Liver (tissue), 8 donors: ENCODE measurements at regions not wholly inside any gene's neighbourhood (a gene's known extent, or its start where the extent isn't known, plus 50 kb on each side); places are given as distances from the start of the nearest gene placed in this dataset.
"Not testable (repeated sequence)": the region's sequence is repeated elsewhere in the genome, so short reads cannot be mapped to it uniquely, and the experiment has no call there.

Experiments used
- DNase-seq: peaks from one replicate; pipeline ENCODE4 v3.0.0-alpha.2; 2017; ENCODE audit warnings: low spot score
- H3K27ac ChIP-seq, 2 donors: one replicate each; pipeline ENCODE4 v1.7.0; 2013; ENCODE audit warnings: inconsistent platforms in 2 of 2, low read length in 2 of 2, control low read depth in 1 of 2, low read depth in 1 of 2, mild to moderate bottlenecking in 1 of 2
- H3K27me3 ChIP-seq, 4 donors: one replicate each; pipeline versions ENCODE4 v1.6.1 to v1.7.0; 2013; ENCODE audit warnings: low read length in 3 of 4, inconsistent platforms in 1 of 4, mild to moderate bottlenecking in 1 of 4, moderate library complexity in 1 of 4; ENCODE audit not compliant: control insufficient read depth in 4 of 4, insufficient read depth in 4 of 4
- H3K36me3 ChIP-seq, 4 donors: one replicate each; pipeline versions ENCODE4 v1.6.1 to v1.7.0; 2013; ENCODE audit warnings: low read length in 3 of 4, mild to moderate bottlenecking in 3 of 4, low read depth in 1 of 4, moderate library complexity in 1 of 4; ENCODE audit not compliant: control insufficient read depth in 4 of 4, insufficient read depth in 3 of 4
- H3K4me1 ChIP-seq, 4 donors: one replicate each; pipeline versions ENCODE4 v1.6.1 to v1.7.0; 2013; ENCODE audit warnings: low read length in 3 of 4, mild to moderate bottlenecking in 3 of 4, moderate library complexity in 1 of 4; ENCODE audit not compliant: control insufficient read depth in 4 of 4, insufficient read depth in 4 of 4
- H3K4me3 ChIP-seq, 3 donors: one replicate each; pipeline versions ENCODE4 v1.6.1 to v1.7.0; 2013; ENCODE audit warnings: low read length in 3 of 3, control low read depth in 1 of 3, low read depth in 1 of 3, mild to moderate bottlenecking in 1 of 3
- H3K9ac ChIP-seq, 2 donors: one replicate each; pipeline ENCODE4 v1.7.0; 2013; ENCODE audit warnings: low read length in 2 of 2, mild to moderate bottlenecking in 2 of 2, moderate library complexity in 2 of 2, control low read depth in 1 of 2, low read depth in 1 of 2
- H3K9me3 ChIP-seq, 4 donors: one replicate each; pipeline versions ENCODE4 v1.6.1 to v1.7.0; 2013; ENCODE audit warnings: low read length in 3 of 4; ENCODE audit not compliant: control insufficient read depth in 4 of 4
- EGR1 ChIP-seq, 2 donors: IDR thresholded peaks; 2 replicates each; pipeline ENCODE4 v1.6.1; 2016 to 2018; ENCODE audit warnings: antibody characterized with exemption in 2 of 2, low read depth in 2 of 2
- FOXA1 ChIP-seq: IDR thresholded peaks from 2 replicates; pipeline ENCODE4 v1.6.1; 2016; ENCODE audit warnings: antibody characterized with exemption
- FOXA2 ChIP-seq: IDR thresholded peaks from 2 replicates; pipeline ENCODE4 v1.6.1; 2016; ENCODE audit warnings: antibody characterized with exemption
- GABPA ChIP-seq, 2 donors: IDR thresholded peaks in 1 of 2; conservative IDR thresholded peaks in 1 of 2; 2 replicates each; pipeline ENCODE4 v1.6.1; 2016; ENCODE audit warnings: antibody characterized with exemption in 2 of 2, mild to moderate bottlenecking in 1 of 2, moderate library complexity in 1 of 2
- HNF4A ChIP-seq, 2 donors: conservative IDR thresholded peaks; 2 replicates each; pipeline ENCODE4 v1.6.1; 2016; ENCODE audit warnings: antibody characterized with exemption in 2 of 2, mild to moderate bottlenecking in 2 of 2
- HNF4G ChIP-seq: IDR thresholded peaks from 2 replicates; pipeline ENCODE4 v1.6.1; 2016; ENCODE audit warnings: antibody characterized with exemption
- JUND ChIP-seq, 2 donors: IDR thresholded peaks; 2 replicates each; pipeline ENCODE4 v1.6.1; 2016; ENCODE audit warnings: antibody characterized with exemption in 2 of 2
- NR2F2 ChIP-seq: IDR thresholded peaks from 2 replicates; pipeline ENCODE4 v1.6.1; 2016; ENCODE audit warnings: antibody characterized with exemption
- SP1 ChIP-seq: IDR thresholded peaks from 2 replicates; pipeline ENCODE4 v1.6.1; 2018; ENCODE audit warnings: antibody characterized with exemption, mild to moderate bottlenecking
- TAF1 ChIP-seq: conservative IDR thresholded peaks from 2 replicates; pipeline ENCODE4 v1.6.1; 2016; ENCODE audit warnings: antibody characterized with exemption, mild to moderate bottlenecking
- YY1 ChIP-seq: IDR thresholded peaks from 2 replicates; pipeline ENCODE4 v1.6.1; 2016; ENCODE audit warnings: antibody characterized with exemption, mild to moderate bottlenecking
- WGBS: extraction: QIAGEN DNeasy Blood & Tissue Kit; methylation state at CpG from one replicate; pipeline ENCODE4 v1.1.7; 2013; 5-methylcytosine and 5-hydroxymethylcytosine counted together
- TF ChIP-seq, protein P1 (sequence below): IDR thresholded peaks from 2 replicates; pipeline ENCODE4 v1.6.1; 2016; ENCODE audit warnings: antibody characterized with exemption
- TF ChIP-seq, protein P2 (sequence below): fragments of 150-350 bp; IDR thresholded peaks from 2 replicates; pipeline ENCODE4 v1.5.1; 2017; ENCODE audit warnings: improper control_type of control experiment, low read depth, low read length; ENCODE audit not compliant: missing input control
- TF ChIP-seq, protein P3 (sequence below): IDR thresholded peaks from 2 replicates; pipeline ENCODE4 v1.6.1; 2016; ENCODE audit warnings: antibody characterized with exemption
- TF ChIP-seq, protein P4 (sequence below): IDR thresholded peaks from 2 replicates; pipeline ENCODE4 v1.6.1; 2016; ENCODE audit warnings: antibody characterized with exemption
- donor health status: healthy.
- donor health status: healthy.
- donor health status: healthy.
- donor health status: healthy.
- donor health status: healthy.

GRCh38 chr3:167030082-167030725, 349.9 kb downstream of the ZBBX start:
- 60% methylated on average over 4 of the region's 4 CpGs for WGBS

DNA sequence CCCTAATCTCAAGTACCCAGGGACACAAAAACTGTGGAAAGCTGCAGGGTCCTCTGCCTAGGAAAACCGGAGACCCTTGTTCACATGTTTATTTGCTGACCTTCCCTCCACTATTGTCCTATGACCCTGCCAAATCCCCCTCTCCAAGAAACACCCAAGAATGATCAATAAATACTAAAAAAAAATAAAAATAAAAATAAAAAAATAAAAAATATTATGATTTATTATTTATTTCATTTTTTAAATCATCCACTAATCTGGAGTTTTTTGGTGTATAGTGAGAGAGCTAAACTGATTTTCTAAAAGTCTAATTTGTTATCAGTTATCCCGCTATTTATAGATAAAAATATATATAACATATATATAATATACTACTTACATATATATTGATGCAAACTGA, 360.6 kb downstream of the ZBBX start:
- H3K4me1 ChIP-seq, H3K9me3 ChIP-seq, H3K4me3 ChIP-seq, DNase-seq, H3K27me3 ChIP-seq, H3K36me3 ChIP-seq, H3K9ac ChIP-seq, H3K27ac ChIP-seq: not testable (repeated sequence)
- WGBS = 93% methylated on average over 2 of the region's 2 CpGs

More at GRCh38 chr3:167030082-167030725, 349.9 kb downstream of the ZBBX start:
- peaks cover 0 to 7% (median 0%) of the 10 kb centered on the region in 4 donors for H3K27me3 ChIP-seq
- H3K9me3 ChIP-seq = no peaks in the 10 kb centered on the region
- TF ChIP-seq YY1 (no peak), JUND (IDR thresholded peaks at IDR 0.05) (no peak), HNF4G (no peak), HNF4A (conservative IDR thresholded peaks at IDR 0.05) (no peak), GABPA (IDR thresholded peaks at IDR 0.05 in 1 of 2, conservative IDR thresholded peaks at IDR 0.05 in 1 of 2) (no peak), TAF1 (no peak), NR2F2 (no peak), EGR1 (IDR thresholded peaks at IDR 0.05; ENCODE audit: low read depth in 2 of 2) (no peak), SP1 (no peak), FOXA2 (no peak), FOXA1 (no peak)
- TF ChIP-seq, protein P1, sequence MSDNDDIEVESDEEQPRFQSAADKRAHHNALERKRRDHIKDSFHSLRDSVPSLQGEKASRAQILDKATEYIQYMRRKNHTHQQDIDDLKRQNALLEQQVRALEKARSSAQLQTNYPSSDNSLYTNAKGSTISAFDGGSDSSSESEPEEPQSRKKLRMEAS = no peak
- TF ChIP-seq, protein P2, sequence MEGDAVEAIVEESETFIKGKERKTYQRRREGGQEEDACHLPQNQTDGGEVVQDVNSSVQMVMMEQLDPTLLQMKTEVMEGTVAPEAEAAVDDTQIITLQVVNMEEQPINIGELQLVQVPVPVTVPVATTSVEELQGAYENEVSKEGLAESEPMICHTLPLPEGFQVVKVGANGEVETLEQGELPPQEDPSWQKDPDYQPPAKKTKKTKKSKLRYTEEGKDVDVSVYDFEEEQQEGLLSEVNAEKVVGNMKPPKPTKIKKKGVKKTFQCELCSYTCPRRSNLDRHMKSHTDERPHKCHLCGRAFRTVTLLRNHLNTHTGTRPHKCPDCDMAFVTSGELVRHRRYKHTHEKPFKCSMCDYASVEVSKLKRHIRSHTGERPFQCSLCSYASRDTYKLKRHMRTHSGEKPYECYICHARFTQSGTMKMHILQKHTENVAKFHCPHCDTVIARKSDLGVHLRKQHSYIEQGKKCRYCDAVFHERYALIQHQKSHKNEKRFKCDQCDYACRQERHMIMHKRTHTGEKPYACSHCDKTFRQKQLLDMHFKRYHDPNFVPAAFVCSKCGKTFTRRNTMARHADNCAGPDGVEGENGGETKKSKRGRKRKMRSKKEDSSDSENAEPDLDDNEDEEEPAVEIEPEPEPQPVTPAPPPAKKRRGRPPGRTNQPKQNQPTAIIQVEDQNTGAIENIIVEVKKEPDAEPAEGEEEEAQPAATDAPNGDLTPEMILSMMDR = no peak
- TF ChIP-seq, protein P3, sequence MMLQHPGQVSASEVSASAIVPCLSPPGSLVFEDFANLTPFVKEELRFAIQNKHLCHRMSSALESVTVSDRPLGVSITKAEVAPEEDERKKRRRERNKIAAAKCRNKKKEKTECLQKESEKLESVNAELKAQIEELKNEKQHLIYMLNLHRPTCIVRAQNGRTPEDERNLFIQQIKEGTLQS = no peak
- TF ChIP-seq, protein P4, sequence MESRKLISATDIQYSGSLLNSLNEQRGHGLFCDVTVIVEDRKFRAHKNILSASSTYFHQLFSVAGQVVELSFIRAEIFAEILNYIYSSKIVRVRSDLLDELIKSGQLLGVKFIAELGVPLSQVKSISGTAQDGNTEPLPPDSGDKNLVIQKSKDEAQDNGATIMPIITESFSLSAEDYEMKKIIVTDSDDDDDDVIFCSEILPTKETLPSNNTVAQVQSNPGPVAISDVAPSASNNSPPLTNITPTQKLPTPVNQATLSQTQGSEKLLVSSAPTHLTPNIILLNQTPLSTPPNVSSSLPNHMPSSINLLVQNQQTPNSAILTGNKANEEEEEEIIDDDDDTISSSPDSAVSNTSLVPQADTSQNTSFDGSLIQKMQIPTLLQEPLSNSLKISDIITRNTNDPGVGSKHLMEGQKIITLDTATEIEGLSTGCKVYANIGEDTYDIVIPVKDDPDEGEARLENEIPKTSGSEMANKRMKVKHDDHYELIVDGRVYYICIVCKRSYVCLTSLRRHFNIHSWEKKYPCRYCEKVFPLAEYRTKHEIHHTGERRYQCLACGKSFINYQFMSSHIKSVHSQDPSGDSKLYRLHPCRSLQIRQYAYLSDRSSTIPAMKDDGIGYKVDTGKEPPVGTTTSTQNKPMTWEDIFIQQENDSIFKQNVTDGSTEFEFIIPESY = no peak
- no peaks in the 10 kb centered on the region for H3K36me3 ChIP-seq
- H3K4me3 ChIP-seq = no peak overlapping the region
- H3K4me1 ChIP-seq = no peaks in the 10 kb centered on the region
- H3K9ac ChIP-seq = no peak overlapping the region
- H3K27ac ChIP-seq = no peak overlapping the region
- DNase-seq = no peak

GRCh38 chr3:167018591-167019111, 361.4 kb downstream of the ZBBX start:
- H3K4me3 ChIP-seq, DNase-seq, H3K9ac ChIP-seq, H3K36me3 ChIP-seq, H3K27ac ChIP-seq, H3K9me3 ChIP-seq, H3K4me1 ChIP-seq, H3K27me3 ChIP-seq: not testable (repeated sequence)
- WGBS = 93% methylated on average over 34 of the region's 34 CpGs
